NCI-H748 (cell line): ENCODE measurements at regions not wholly inside any gene's neighbourhood (a gene's known extent, or its start where the extent isn't known, plus 50 kb on each side); places are given as distances from the start of the nearest gene placed in this dataset.
A peak's percentile ranks its signal among the peaks of the same experiment; 100 is the strongest.

Experiments used
- DNase-seq: peaks from one replicate; lab custom pipeline; 2025; ENCODE audit not compliant: unreplicated experiment; lab: John Stamatoyannopoulos, UW

- DNase-seq, result no peak
Measured at GRCh38 chr7:13359656-13360055, 629.8 kb downstream of the ETV1 start.

- DNase-seq, result no peak
Measured at GRCh38 chr7:13386741-13387140, 602.7 kb downstream of the ETV1 start.

- DNase-seq, result no peak
Measured at GRCh38 chr7:13407911-13408310, 581.6 kb downstream of the ETV1 start.

GRCh38 chr7:13411151-13411550, 578.3 kb downstream of the ETV1 start:
- DNase-seq, result no peak

- DNase-seq, result no peak
Measured at GRCh38 chr7:13411636-13412035, 577.8 kb downstream of the ETV1 start.

GRCh38 chr7:13414181-13414580, 575.3 kb downstream of the ETV1 start:
- DNase-seq, result no peak

- peak; percentile 22 for DNase-seq
Measured at GRCh38 chr7:13414661-13415107, 574.8 kb downstream of the ETV1 start.

- DNase-seq, result no peak
Measured at GRCh38 chr7:13416071-13416470, 573.4 kb downstream of the ETV1 start.

GRCh38 chr7:13416544-13416943, 572.9 kb downstream of the ETV1 start:
- no peak for DNase-seq

GRCh38 chr7:13420726-13421125, 568.7 kb downstream of the ETV1 start:
- no peak for DNase-seq

GRCh38 chr7:13421776-13422175, 567.7 kb downstream of the ETV1 start:
- DNase-seq, result no peak

- no peak for DNase-seq
Measured at GRCh38 chr7:13433946-13434345, 555.5 kb downstream of the ETV1 start.

- DNase-seq, result no peak
Measured at GRCh38 chr7:13442226-13442625, 547.2 kb downstream of the ETV1 start.

- DNase-seq, result no peak
Measured at GRCh38 chr7:13447637-13448036, 541.8 kb downstream of the ETV1 start.

GRCh38 chr7:13448243-13448642, 541.2 kb downstream of the ETV1 start:
- DNase-seq, result no peak

GRCh38 chr7:13449460-13449859, 540.0 kb downstream of the ETV1 start:
- no peak for DNase-seq

GRCh38 chr7:13454916-13455592, 534.4 kb downstream of the ETV1 start:
- no peak for DNase-seq

GRCh38 chr7:13457790-13458189, 531.7 kb downstream of the ETV1 start:
- DNase-seq, result peak; percentile 17

- DNase-seq, result peak; percentile 96
Measured at GRCh38 chr7:13466874-13467547, 522.5 kb downstream of the ETV1 start.

- DNase-seq, result peak; percentile 17
Measured at GRCh38 chr7:13476881-13477444, 512.5 kb downstream of the ETV1 start.

GRCh38 chr7:13489386-13489785, 500.1 kb downstream of the ETV1 start:
- no peak for DNase-seq

- DNase-seq, result no peak
Measured at GRCh38 chr7:13496976-13497375, 492.5 kb downstream of the ETV1 start.
